ENCODE measurements at regions not wholly inside any gene's neighbourhood (a gene's known extent, or its start where the extent isn't known, plus 50 kb on each side); places are given as distances from the start of the nearest gene placed in this dataset.

GRCh38 chr13:29948244-29948643, 97.8 kb upstream of the UBL3 start:
- H3K79me2 ChIP-seq (ENCODE audit: control insufficient read depth, insufficient read depth, low read length), result no peaks in the 10 kb centered on the region
- BruUV-seq (replicated peaks), result no TSS peak
- intact Hi-C loops (cut with micrococcal nuclease), result no loop called here
- peaks cover 0 to 1% of the 10 kb centered on the region in 2 experiments for H3K27me3 ChIP-seq (ENCODE audit: control insufficient read depth in 2 of 2, insufficient read depth in 2 of 2, low read length in 2 of 2)
- no peak for FAIRE-seq
- H3K9me3 ChIP-seq (replicated peaks; ENCODE audit: control insufficient read depth, insufficient read depth, low read length), result no peaks in the 10 kb centered on the region
- H4K20me1 ChIP-seq (replicated peaks; ENCODE audit: control insufficient read depth, extremely low read depth, insufficient read depth, low read length), result no peaks in the 10 kb centered on the region
- no peak overlapping the region for H2AFZ ChIP-seq (ENCODE audit: low read depth, low read length)
- no peak overlapping the region for H3K4me2 ChIP-seq (ENCODE audit: insufficient read depth, low read length)
- TF ChIP-seq POLR2AphosphoS5 (IDR thresholded peaks at IDR 0.05; ENCODE audit: insufficient read depth, low read depth, low read length) (no peak), POLR2A (IDR thresholded peaks at IDR 0.05; ENCODE audit: low read depth, low read length) (no peak), EZH2 (IDR thresholded peaks at IDR 0.05; ENCODE audit: borderline replicate concordance, low read depth, low read length, severe bottlenecking) (no peak), MYC (IDR thresholded peaks at IDR 0.05; ENCODE audit: low read depth, low read length) (no peak), GATA2 (IDR thresholded peaks at IDR 0.05; ENCODE audit: insufficient read depth, insufficient read length, low read depth, low read length) (no peak), CTCF (IDR thresholded peaks at IDR 0.05; ENCODE audit: extremely low read depth in 1 of 2, insufficient read depth in 1 of 2, low read depth in 1 of 2, low read length in 2 of 2) (no peak), JUN (IDR thresholded peaks at IDR 0.05; ENCODE audit: borderline replicate concordance, insufficient read depth, insufficient read length, low read depth) (no peak), FOS (IDR thresholded peaks at IDR 0.05; ENCODE audit: borderline replicate concordance, insufficient read depth, low read length) (no peak), MAX (IDR thresholded peaks at IDR 0.05; ENCODE audit: insufficient read depth, insufficient read length) (no peak)
- ChIA-PET CTCF (no interaction called here), POLR2A (no interaction called here)
- no peaks in the 10 kb centered on the region for H3K36me3 ChIP-seq (ENCODE audit: control insufficient read depth in 2 of 2, extremely low read depth in 1 of 2, insufficient read depth in 2 of 2, low read length in 2 of 2)
- no peak overlapping the region for H3K9ac ChIP-seq (replicated peaks; ENCODE audit: extremely low read depth, insufficient read depth, low read length)
- no peaks in the 10 kb centered on the region for H3K4me1 ChIP-seq (ENCODE audit: control insufficient read depth, extremely low read depth, insufficient read depth, low read length)
- no peak overlapping the region for H3K4me3 ChIP-seq (replicated peaks in 1 of 3; ENCODE audit: insufficient read depth in 1 of 3, low read depth in 1 of 3, low read length in 3 of 3)
- no peaks in the 10 kb centered on the region for H3K9me1 ChIP-seq (replicated peaks; ENCODE audit: control insufficient read depth, extremely low read depth, insufficient read depth, low read length)
- dilution Hi-C loops (cut with MboI; ENCODE audit: extremely low pct_ligation_motif_present, low sequenced_read_pairs), result no loop called here
- no peak overlapping the region for H3K27ac ChIP-seq (ENCODE audit: insufficient read depth, low read depth, low read length)
- DNase-seq (ENCODE audit: low read depth, low spot score), result no peak
